ENCODE measurements at regions not wholly inside any gene's neighbourhood (a gene's known extent, or its start where the extent isn't known, plus 50 kb on each side); places are given as distances from the start of the nearest gene placed in this dataset.

- no peak for DNase-seq
- Mint-ChIP-seq H3K9me3 (peaks cover 5% of the 10 kb centered on the region), H3K36me3 (no peaks in the 10 kb centered on the region), H3K4me3 (no peak overlapping the region), H3K27ac (no peak overlapping the region), H3K4me1 (no peaks in the 10 kb centered on the region), H3K27me3 (no peaks in the 10 kb centered on the region)
Measured at GRCh38 chr1:189141056-189141455, 1336.6 kb downstream of the BRINP3 start.

- H3K27ac Mint-ChIP-seq: no peak overlapping the region
- no peaks in the 10 kb centered on the region for H3K27me3 Mint-ChIP-seq
- no peak for DNase-seq
- no peaks in the 10 kb centered on the region for H3K36me3 Mint-ChIP-seq
- peaks cover 12% of the 10 kb centered on the region for H3K9me3 Mint-ChIP-seq
- no peaks in the 10 kb centered on the region for H3K4me1 Mint-ChIP-seq
- no peak overlapping the region for H3K4me3 Mint-ChIP-seq
Measured at GRCh38 chr1:189149547-189150375, 1327.9 kb downstream of the BRINP3 start.

- Mint-ChIP-seq H3K36me3 (no peaks in the 10 kb centered on the region), H3K4me3 (no peak overlapping the region), H3K27me3 (no peaks in the 10 kb centered on the region)
Measured at GRCh38 chr1:189150624-189151023, 1327.0 kb downstream of the BRINP3 start.

GRCh38 chr1:189151361-189151760, 1326.3 kb downstream of the BRINP3 start:
- Mint-ChIP-seq H3K27me3 (no peaks in the 10 kb centered on the region), H3K27ac (no peak overlapping the region), H3K4me3 (no peak overlapping the region), H3K36me3 (no peaks in the 10 kb centered on the region), H3K9me3 (peaks cover 12% of the 10 kb centered on the region), H3K4me1 (no peaks in the 10 kb centered on the region)
- DNase-seq: no peak

More at GRCh38 chr1:189150624-189151023, 1327.0 kb downstream of the BRINP3 start:
- peaks cover 12% of the 10 kb centered on the region for H3K9me3 Mint-ChIP-seq
- no peak for DNase-seq
- no peak overlapping the region for H3K27ac Mint-ChIP-seq
- no peaks in the 10 kb centered on the region for H3K4me1 Mint-ChIP-seq

- Mint-ChIP-seq H3K4me3 (no peak overlapping the region), H3K27me3 (no peaks in the 10 kb centered on the region), H3K9me3 (peaks cover 14% of the 10 kb centered on the region), H3K36me3 (no peaks in the 10 kb centered on the region), H3K4me1 (no peaks in the 10 kb centered on the region), H3K27ac (no peak overlapping the region)
- DNase-seq: no peak
Measured at GRCh38 chr1:189152685-189153084, 1325.0 kb downstream of the BRINP3 start.

- no peaks in the 10 kb centered on the region for H3K36me3 Mint-ChIP-seq
- no peak for DNase-seq
- H3K9me3 Mint-ChIP-seq: peaks cover 10% of the 10 kb centered on the region
- no peak overlapping the region for H3K4me3 Mint-ChIP-seq
- H3K27ac Mint-ChIP-seq: no peak overlapping the region
- H3K4me1 Mint-ChIP-seq: no peaks in the 10 kb centered on the region
- no peaks in the 10 kb centered on the region for H3K27me3 Mint-ChIP-seq
Measured at GRCh38 chr1:189158155-189158554, 1319.5 kb downstream of the BRINP3 start.

- H3K27ac Mint-ChIP-seq: no peak overlapping the region
- no peaks in the 10 kb centered on the region for H3K36me3 Mint-ChIP-seq
- peaks cover 4% of the 10 kb centered on the region for H3K9me3 Mint-ChIP-seq
- no peaks in the 10 kb centered on the region for H3K27me3 Mint-ChIP-seq
- no peaks in the 10 kb centered on the region for H3K4me1 Mint-ChIP-seq
- H3K4me3 Mint-ChIP-seq: no peak overlapping the region
- DNase-seq: no peak
Measured at GRCh38 chr1:189175889-189176288, 1301.8 kb downstream of the BRINP3 start.

- H3K4me1 Mint-ChIP-seq: no peaks in the 10 kb centered on the region
- no peaks in the 10 kb centered on the region for H3K36me3 Mint-ChIP-seq
- H3K27me3 Mint-ChIP-seq: no peaks in the 10 kb centered on the region
- H3K4me3 Mint-ChIP-seq: no peak overlapping the region
- no peak overlapping the region for H3K27ac Mint-ChIP-seq
- H3K9me3 Mint-ChIP-seq: peaks cover 4% of the 10 kb centered on the region
- no peak for DNase-seq
Measured at GRCh38 chr1:189180057-189180456, 1297.6 kb downstream of the BRINP3 start.

GRCh38 chr1:189185097-189185496, 1292.6 kb downstream of the BRINP3 start:
- Mint-ChIP-seq H3K27me3 (no peaks in the 10 kb centered on the region), H3K4me3 (no peak overlapping the region), H3K4me1 (no peaks in the 10 kb centered on the region), H3K27ac (no peak overlapping the region), H3K9me3 (peaks cover 5% of the 10 kb centered on the region), H3K36me3 (no peaks in the 10 kb centered on the region)
- no peak for DNase-seq

GRCh38 chr1:189192741-189193520, 1284.7 kb downstream of the BRINP3 start:
- H3K27ac Mint-ChIP-seq: no peak overlapping the region
- H3K4me1 Mint-ChIP-seq: no peaks in the 10 kb centered on the region
- H3K4me3 Mint-ChIP-seq: no peak overlapping the region
- H3K9me3 Mint-ChIP-seq: peaks cover 4% of the 10 kb centered on the region
- DNase-seq: no peak
- no peaks in the 10 kb centered on the region for H3K36me3 Mint-ChIP-seq
- H3K27me3 Mint-ChIP-seq: no peaks in the 10 kb centered on the region

GRCh38 chr1:189205863-189206262, 1271.8 kb downstream of the BRINP3 start:
- H3K27me3 Mint-ChIP-seq: no peaks in the 10 kb centered on the region
- H3K4me3 Mint-ChIP-seq: no peak overlapping the region
- H3K4me1 Mint-ChIP-seq: no peaks in the 10 kb centered on the region
- H3K27ac Mint-ChIP-seq: no peak overlapping the region
- no peaks in the 10 kb centered on the region for H3K36me3 Mint-ChIP-seq
- no peak for DNase-seq
- H3K9me3 Mint-ChIP-seq: peaks cover 6% of the 10 kb centered on the region

- H3K4me1 Mint-ChIP-seq: no peaks in the 10 kb centered on the region
- no peak for DNase-seq
- no peaks in the 10 kb centered on the region for H3K27me3 Mint-ChIP-seq
- peaks cover 6% of the 10 kb centered on the region for H3K9me3 Mint-ChIP-seq
- no peaks in the 10 kb centered on the region for H3K36me3 Mint-ChIP-seq
- no peak overlapping the region for H3K27ac Mint-ChIP-seq
- no peak overlapping the region for H3K4me3 Mint-ChIP-seq
Measured at GRCh38 chr1:189206617-189207016, 1271.0 kb downstream of the BRINP3 start.

- H3K9me3 Mint-ChIP-seq: peaks cover 6% of the 10 kb centered on the region
- H3K27ac Mint-ChIP-seq: no peak overlapping the region
- H3K4me3 Mint-ChIP-seq: no peak overlapping the region
- no peaks in the 10 kb centered on the region for H3K4me1 Mint-ChIP-seq
- DNase-seq: no peak
- H3K27me3 Mint-ChIP-seq: no peaks in the 10 kb centered on the region
- no peaks in the 10 kb centered on the region for H3K36me3 Mint-ChIP-seq
Measured at GRCh38 chr1:189211742-189212141, 1265.9 kb downstream of the BRINP3 start.

- Mint-ChIP-seq H3K27me3 (no peaks in the 10 kb centered on the region), H3K27ac (no peak overlapping the region), H3K4me3 (no peak overlapping the region), H3K4me1 (no peaks in the 10 kb centered on the region), H3K36me3 (no peaks in the 10 kb centered on the region), H3K9me3 (peaks cover 6% of the 10 kb centered on the region)
- DNase-seq: no peak
Measured at GRCh38 chr1:189212606-189213005, 1265.1 kb downstream of the BRINP3 start.

- no peaks in the 10 kb centered on the region for H3K36me3 Mint-ChIP-seq
- H3K27me3 Mint-ChIP-seq: no peaks in the 10 kb centered on the region
- no peak for DNase-seq
- H3K4me3 Mint-ChIP-seq: no peak overlapping the region
- peaks cover 2% of the 10 kb centered on the region for H3K9me3 Mint-ChIP-seq
- no peak overlapping the region for H3K27ac Mint-ChIP-seq
- H3K4me1 Mint-ChIP-seq: no peaks in the 10 kb centered on the region
Measured at GRCh38 chr1:189216886-189217285, 1260.8 kb downstream of the BRINP3 start.

Data from activated naive CD8-positive, alpha-beta T cell treated with anti-CD3 and anti-CD28 coated beads for 36 hours (primary cell).